OCI-LY7 (cell line): ENCODE measurements at regions not wholly inside any gene's neighbourhood (a gene's known extent, or its start where the extent isn't known, plus 50 kb on each side); places are given as distances from the start of the nearest gene placed in this dataset.

Experiments
- BruUV-seq: library from RNA; stranded (reverse); fragments of 400-500 nt; replicated peaks from 2 replicates; lab custom pipeline; 2021; lab: Mats Ljungman, UMichigan
- CTCF ChIA-PET: fragments of 300-600 bp; sonication (Branson Sonifier 250); formaldehyde crosslinking; loops from one replicate; lab custom pipeline; 2022; ENCODE audit warnings: antibody characterized with exemption; ENCODE audit not compliant: unreplicated experiment; lab: Charles Lee
- POLR2A ChIA-PET: fragments of 300-600 bp; sonication (Branson Sonifier 250); formaldehyde crosslinking; loops from one replicate; lab custom pipeline; 2022; ENCODE audit warnings: antibody characterized with exemption; lab: Charles Lee
- DNase-seq: peaks from one replicate; pipeline ENCODE4 v3.0.0-alpha.2; 2015; ENCODE audit warnings: low spot score
- H2AFZ ChIP-seq: fragments of 200-600 bp; sonication (generic), shearing (Covaris generic); 2 replicates; pipeline ENCODE4 v1.6.1; 2014; ENCODE audit warnings: mild to moderate bottlenecking, antibody characterized with exemption, low read length, moderate library complexity
- H3K27ac ChIP-seq: fragments of 200-600 bp; sonication (generic); 2 replicates; pipeline ENCODE4 v1.5.1; 2014; ENCODE audit warnings: mixed run types, low read depth, mild to moderate bottlenecking, moderate library complexity, low read length, inconsistent platforms; ENCODE audit not compliant: poor library complexity, severe bottlenecking
- H3K36me3 ChIP-seq: fragments of 200-600 bp; sonication (generic); 2 replicates; pipeline ENCODE4 v1.6.1; 2014; ENCODE audit warnings: mild to moderate bottlenecking, antibody characterized with exemption, low read length, moderate library complexity, mixed read lengths; ENCODE audit not compliant: insufficient read depth
- H3K4me1 ChIP-seq: fragments of 200-600 bp; sonication (generic); 2 replicates; pipeline ENCODE4 v1.5.1; 2014; ENCODE audit warnings: mild to moderate bottlenecking, low read length; ENCODE audit not compliant: insufficient read depth, poor library complexity, severe bottlenecking
- H3K4me2 ChIP-seq: fragments of 200-600 bp; sonication (generic); 2 replicates; pipeline ENCODE4 v1.6.1; 2014; ENCODE audit warnings: mild to moderate bottlenecking, low read length
- H3K4me3 ChIP-seq: fragments of 200-600 bp; sonication (generic); 2 replicates; pipeline ENCODE4 v1.5.1; 2014; ENCODE audit warnings: mild to moderate bottlenecking, low read depth, low read length; ENCODE audit not compliant: poor library complexity, severe bottlenecking
- H3K79me2 ChIP-seq: fragments of 200-600 bp; sonication (generic); 2 replicates; pipeline ENCODE4 v1.6.1; 2016; ENCODE audit warnings: low read depth, mild to moderate bottlenecking, low read length, moderate library complexity, mixed read lengths; ENCODE audit not compliant: insufficient read depth
- H3K9me2 ChIP-seq: fragments of 200-600 bp; sonication (generic); 2 replicates; pipeline ENCODE4 v1.6.1; 2016; ENCODE audit warnings: mild to moderate bottlenecking, low read length, mixed read lengths; ENCODE audit not compliant: insufficient read depth
- H3K9me3 ChIP-seq: fragments of 200-600 bp; sonication (generic); 2 replicates; pipeline ENCODE4 v1.6.1; 2014; ENCODE audit warnings: mild to moderate bottlenecking, mixed run types, low read length, mixed read lengths
- H4K20me1 ChIP-seq: fragments of 200-600 bp; sonication (generic); 2 replicates; pipeline ENCODE4 v1.6.1; 2014; ENCODE audit warnings: mild to moderate bottlenecking, antibody characterized with exemption, low read length, moderate library complexity, mixed read lengths; ENCODE audit not compliant: insufficient read depth
- EZH2phosphoT487 ChIP-seq: fragments of 200-600 bp; sonication (generic); IDR thresholded peaks from 2 replicates; pipeline ENCODE4 v1.6.1; 2018; ENCODE audit warnings: low read depth, borderline replicate concordance, mild to moderate bottlenecking, mixed run types, antibody characterized with exemption, low read length, moderate library complexity, mixed read lengths
- intact Hi-C: fragments of 100-400 bp; cut with micrococcal nuclease; formaldehyde crosslinking; loops from one replicate; pipeline ENCODE4 v1.10.0; 2022; ENCODE audit not compliant: unreplicated experiment
- TF ChIP-seq, protein P1 (sequence below): fragments of 200-600 bp; sonication (generic); conservative IDR thresholded peaks from 2 replicates; pipeline ENCODE4 v1.5.1; 2014; ENCODE audit warnings: mild to moderate bottlenecking, antibody characterized with exemption, low read length, moderate library complexity, mixed read lengths

DNA sequence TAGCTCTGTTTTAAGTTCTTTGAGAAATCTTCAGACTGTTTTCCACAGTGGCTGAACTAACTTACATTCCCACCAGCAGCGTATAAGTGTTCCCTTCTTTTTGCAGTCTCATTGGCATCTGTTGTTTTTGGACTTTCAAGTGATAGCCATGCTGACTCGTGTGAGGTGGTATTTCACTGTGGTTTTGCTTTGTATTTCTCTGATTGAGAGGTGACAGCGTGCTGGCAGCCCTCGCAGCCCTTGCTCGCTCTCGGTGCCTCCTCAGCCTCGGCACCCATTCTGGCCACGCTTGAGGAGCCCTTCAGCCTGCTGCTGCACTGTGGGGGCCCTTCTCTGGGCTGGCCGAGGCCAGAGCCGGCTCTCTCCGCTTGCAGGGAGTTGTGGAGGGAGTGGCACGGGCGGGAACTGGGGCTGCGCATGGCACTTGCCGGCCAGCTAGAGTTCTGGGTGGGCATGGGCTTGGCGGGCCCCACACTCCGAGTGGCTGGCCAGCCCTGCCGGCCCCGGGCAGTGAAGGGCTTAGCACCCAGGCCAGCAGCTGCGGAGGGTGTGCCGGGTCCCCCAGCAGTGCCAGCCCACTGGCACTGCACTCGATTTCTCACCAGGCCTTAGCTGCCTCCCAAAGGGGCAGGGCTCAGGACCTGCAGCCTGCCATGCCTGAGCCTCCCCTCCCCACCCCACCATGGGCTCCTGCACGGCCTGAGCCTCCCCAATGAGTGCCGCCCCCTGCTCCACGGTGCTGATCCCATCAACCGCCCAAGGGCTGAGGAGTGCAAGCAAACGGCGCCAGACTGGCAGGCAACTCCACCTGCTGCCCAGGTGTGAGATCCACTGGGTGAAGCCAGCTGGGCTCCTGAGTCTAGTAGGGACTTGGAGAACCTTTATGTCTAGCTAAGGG is 151.8 kb downstream of the IRS1 start:
- CTCF ChIA-PET: no interaction called here

DNA sequence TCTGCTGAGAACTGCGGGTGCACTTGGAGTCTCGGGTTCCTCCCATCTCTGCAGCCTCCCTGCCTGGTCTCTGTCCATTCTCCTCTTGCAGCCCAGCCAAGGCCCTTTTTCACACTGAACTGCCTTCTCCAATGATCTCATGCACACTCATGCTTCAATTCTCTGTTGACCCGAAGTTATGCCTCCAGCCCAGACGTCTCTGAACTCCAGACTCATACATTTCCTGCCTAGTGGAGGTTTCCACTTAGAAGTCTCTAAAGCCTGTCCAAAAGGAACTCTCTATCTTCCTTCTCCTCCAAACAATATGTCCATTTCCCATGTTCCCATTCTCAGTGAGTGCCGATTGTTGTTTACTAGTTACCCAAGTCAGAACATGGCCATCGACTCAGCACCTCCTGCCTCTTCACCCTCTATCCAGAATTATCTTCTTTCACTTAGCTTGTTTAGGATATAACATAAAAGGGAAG is 155.2 kb downstream of the IRS1 start:
- DNase-seq: no peak
- Histone ChIP-seq H4K20me1 (no peaks in the 10 kb centered on the region), H3K9me2 (no peaks in the 10 kb centered on the region), H3K4me2 (no peak overlapping the region), H3K27ac (no peak overlapping the region), H3K79me2 (no peaks in the 10 kb centered on the region), H3K36me3 (no peaks in the 10 kb centered on the region), H3K4me1 (no peaks in the 10 kb centered on the region), H3K4me3 (no peak overlapping the region), H2AFZ (no peak overlapping the region), H3K9me3 (no peaks in the 10 kb centered on the region)
- intact Hi-C loops: no loop called here
- CTCF ChIA-PET: no interaction called here
- no TSS peak for BruUV-seq
- POLR2A ChIA-PET: interaction anchor here (0.7 kb wide), 1 partner anchor 120 kb away, joined by 4 read pairs; no protein-coding TSS in a partner anchor
- no peak for TF ChIP-seq EZH2phosphoT487
- TF ChIP-seq, protein P1, sequence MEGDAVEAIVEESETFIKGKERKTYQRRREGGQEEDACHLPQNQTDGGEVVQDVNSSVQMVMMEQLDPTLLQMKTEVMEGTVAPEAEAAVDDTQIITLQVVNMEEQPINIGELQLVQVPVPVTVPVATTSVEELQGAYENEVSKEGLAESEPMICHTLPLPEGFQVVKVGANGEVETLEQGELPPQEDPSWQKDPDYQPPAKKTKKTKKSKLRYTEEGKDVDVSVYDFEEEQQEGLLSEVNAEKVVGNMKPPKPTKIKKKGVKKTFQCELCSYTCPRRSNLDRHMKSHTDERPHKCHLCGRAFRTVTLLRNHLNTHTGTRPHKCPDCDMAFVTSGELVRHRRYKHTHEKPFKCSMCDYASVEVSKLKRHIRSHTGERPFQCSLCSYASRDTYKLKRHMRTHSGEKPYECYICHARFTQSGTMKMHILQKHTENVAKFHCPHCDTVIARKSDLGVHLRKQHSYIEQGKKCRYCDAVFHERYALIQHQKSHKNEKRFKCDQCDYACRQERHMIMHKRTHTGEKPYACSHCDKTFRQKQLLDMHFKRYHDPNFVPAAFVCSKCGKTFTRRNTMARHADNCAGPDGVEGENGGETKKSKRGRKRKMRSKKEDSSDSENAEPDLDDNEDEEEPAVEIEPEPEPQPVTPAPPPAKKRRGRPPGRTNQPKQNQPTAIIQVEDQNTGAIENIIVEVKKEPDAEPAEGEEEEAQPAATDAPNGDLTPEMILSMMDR: no peak

More for the DNA sequence above, 151.8 kb downstream of the IRS1 start:
- no peak for DNase-seq
- intact Hi-C loops: no loop called here
- H3K36me3 ChIP-seq: no peaks in the 10 kb centered on the region
- no peak overlapping the region for H3K27ac ChIP-seq
- no TSS peak for BruUV-seq
- H3K79me2 ChIP-seq: no peaks in the 10 kb centered on the region
- H3K9me3 ChIP-seq: no peaks in the 10 kb centered on the region
- no peaks in the 10 kb centered on the region for H3K9me2 ChIP-seq
- POLR2A ChIA-PET: interaction anchor here (0.7 kb wide), 1 partner anchor 590 kb away, joined by 3 read pairs; no protein-coding TSS in a partner anchor
- no peak overlapping the region for H3K4me3 ChIP-seq
- H3K4me1 ChIP-seq: no peaks in the 10 kb centered on the region
- TF ChIP-seq, protein P1: no peak
- TF ChIP-seq EZH2phosphoT487: no peak
- no peak overlapping the region for H3K4me2 ChIP-seq
- no peaks in the 10 kb centered on the region for H4K20me1 ChIP-seq
- H2AFZ ChIP-seq: no peak overlapping the region

DNA sequence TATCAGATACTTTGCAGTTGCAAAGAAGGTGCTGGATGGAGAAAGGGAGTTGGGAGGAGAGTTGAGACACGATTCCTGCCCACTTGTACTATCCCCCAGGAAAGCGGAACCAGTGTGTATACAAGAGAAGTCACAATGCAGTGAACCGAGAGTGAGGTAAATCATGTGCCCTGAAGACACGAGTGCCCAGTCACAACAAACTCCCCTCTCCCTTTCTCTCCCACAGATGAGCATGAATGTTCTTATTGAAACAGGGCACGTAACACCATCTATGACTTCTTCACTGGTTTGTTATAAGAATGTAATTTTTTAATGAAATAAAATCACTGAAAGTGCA is 155.7 kb downstream of the IRS1 start:
- CTCF ChIA-PET: no interaction called here
- no peak overlapping the region for H2AFZ ChIP-seq
- BruUV-seq: no TSS peak
- no peaks in the 10 kb centered on the region for H3K79me2 ChIP-seq
- no peaks in the 10 kb centered on the region for H3K9me2 ChIP-seq
- H3K9me3 ChIP-seq: no peaks in the 10 kb centered on the region
- no peak overlapping the region for H3K27ac ChIP-seq
- no peak overlapping the region for H3K4me2 ChIP-seq
- H4K20me1 ChIP-seq: no peaks in the 10 kb centered on the region
- POLR2A ChIA-PET: no interaction called here
- no peak for TF ChIP-seq EZH2phosphoT487
- TF ChIP-seq, protein P1: no peak
- H3K4me3 ChIP-seq: no peak overlapping the region
- H3K36me3 ChIP-seq: no peaks in the 10 kb centered on the region
- H3K4me1 ChIP-seq: no peaks in the 10 kb centered on the region
- DNase-seq: no peak
- intact Hi-C loops: no loop called here
